Hepatocyte (in vitro differentiated cells): ENCODE measurements at regions not wholly inside any gene's neighbourhood (a gene's known extent, or its start where the extent isn't known, plus 50 kb on each side); places are given as distances from the start of the nearest gene placed in this dataset.

Experiments
- DNase-seq: peaks from one replicate; pipeline ENCODE4 v3.0.0-alpha.2; 2016; ENCODE audit warnings: low spot score
- H2AFZ ChIP-seq: fragments of 200-600 bp; sonication (generic); 2 replicates; pipeline ENCODE4 v1.6.0; 2016; ENCODE audit warnings: antibody characterized with exemption, mild to moderate bottlenecking
- H3K27ac ChIP-seq: fragments of 200-600 bp; sonication (generic); 2 replicates; pipeline ENCODE4 v1.5.1; 2016; ENCODE audit warnings: mild to moderate bottlenecking
- H3K27me3 ChIP-seq: fragments of 200-600 bp; sonication (generic); 2 replicates; pipeline ENCODE4 v1.6.1; 2016
- H3K36me3 ChIP-seq: fragments of 200-600 bp; sonication (generic); replicated peaks from 2 replicates; pipeline ENCODE4 v1.5.1; 2016; ENCODE audit warnings: low read depth; ENCODE audit not compliant: insufficient read depth
- H3K4me1 ChIP-seq: fragments of 200-600 bp; sonication (generic); 2 replicates; pipeline ENCODE4 v1.5.1; 2016; ENCODE audit warnings: mild to moderate bottlenecking, moderate library complexity; ENCODE audit not compliant: insufficient read depth
- H3K4me2 ChIP-seq: fragments of 200-600 bp; sonication (generic); 2 replicates; pipeline ENCODE4 v1.6.0; 2016
- H3K4me3 ChIP-seq: fragments of 200-600 bp; sonication (generic); 2 replicates; pipeline ENCODE4 v1.5.1; 2016; ENCODE audit warnings: mild to moderate bottlenecking
- H3K79me2 ChIP-seq: fragments of 200-600 bp; sonication (generic); 2 replicates; pipeline ENCODE4 v1.6.0; 2017; ENCODE audit warnings: mild to moderate bottlenecking
- H3K9me2 ChIP-seq: fragments of 200-600 bp; sonication (generic); replicated peaks from 2 replicates; pipeline ENCODE4 v1.6.0; 2017; ENCODE audit warnings: mild to moderate bottlenecking; ENCODE audit not compliant: insufficient read depth
- H3K9me3 ChIP-seq: fragments of 200-600 bp; sonication (generic); 2 replicates; pipeline ENCODE4 v1.5.1; 2016; ENCODE audit warnings: low read depth, mild to moderate bottlenecking
- H4K20me1 ChIP-seq: fragments of 200-600 bp; sonication (generic); 2 replicates; pipeline ENCODE4 v1.6.0; 2016; ENCODE audit warnings: mild to moderate bottlenecking; ENCODE audit not compliant: insufficient read depth, poor library complexity, severe bottlenecking
- EZH2 ChIP-seq: fragments of 200-600 bp; sonication (generic); IDR thresholded peaks from 2 replicates; pipeline ENCODE4 v1.6.1; 2016; ENCODE audit warnings: antibody characterized with exemption, mild to moderate bottlenecking, borderline replicate concordance
- EZH2phosphoT487 ChIP-seq: fragments of 200-600 bp; sonication (generic); IDR thresholded peaks from one replicate; pipeline ENCODE4 v1.6.1; 2018; ENCODE audit warnings: antibody characterized with exemption, mild to moderate bottlenecking, low read depth, moderate library complexity; ENCODE audit not compliant: unreplicated experiment, severe bottlenecking
- WGBS: methylation state at CpG from one replicate; pipeline ENCODE4 v1.1.6; 2016; ENCODE audit warnings: low lambda C conversion rate; ENCODE audit errors: missing lambda C conversion rate; 5-methylcytosine and 5-hydroxymethylcytosine counted together
- TF ChIP-seq, protein P1 (sequence below): fragments of 200-600 bp; sonication (generic); IDR thresholded peaks from 2 replicates; pipeline ENCODE4 v1.5.1; 2016; ENCODE audit warnings: antibody characterized with exemption, mild to moderate bottlenecking; ENCODE audit not compliant: poor library complexity

GRCh38 chr5:101676646-101677045, 619.4 kb downstream of the SLCO4C1 start:
- no peak overlapping the region for H3K4me3 ChIP-seq
- no peak overlapping the region for H3K4me2 ChIP-seq
- H3K9me3 ChIP-seq = no peaks in the 10 kb centered on the region
- no peak overlapping the region for H3K27ac ChIP-seq
- no peak for DNase-seq
- H3K4me1 ChIP-seq = no peaks in the 10 kb centered on the region
- TF ChIP-seq, protein P1, sequence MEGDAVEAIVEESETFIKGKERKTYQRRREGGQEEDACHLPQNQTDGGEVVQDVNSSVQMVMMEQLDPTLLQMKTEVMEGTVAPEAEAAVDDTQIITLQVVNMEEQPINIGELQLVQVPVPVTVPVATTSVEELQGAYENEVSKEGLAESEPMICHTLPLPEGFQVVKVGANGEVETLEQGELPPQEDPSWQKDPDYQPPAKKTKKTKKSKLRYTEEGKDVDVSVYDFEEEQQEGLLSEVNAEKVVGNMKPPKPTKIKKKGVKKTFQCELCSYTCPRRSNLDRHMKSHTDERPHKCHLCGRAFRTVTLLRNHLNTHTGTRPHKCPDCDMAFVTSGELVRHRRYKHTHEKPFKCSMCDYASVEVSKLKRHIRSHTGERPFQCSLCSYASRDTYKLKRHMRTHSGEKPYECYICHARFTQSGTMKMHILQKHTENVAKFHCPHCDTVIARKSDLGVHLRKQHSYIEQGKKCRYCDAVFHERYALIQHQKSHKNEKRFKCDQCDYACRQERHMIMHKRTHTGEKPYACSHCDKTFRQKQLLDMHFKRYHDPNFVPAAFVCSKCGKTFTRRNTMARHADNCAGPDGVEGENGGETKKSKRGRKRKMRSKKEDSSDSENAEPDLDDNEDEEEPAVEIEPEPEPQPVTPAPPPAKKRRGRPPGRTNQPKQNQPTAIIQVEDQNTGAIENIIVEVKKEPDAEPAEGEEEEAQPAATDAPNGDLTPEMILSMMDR = no peak
- TF ChIP-seq EZH2 (no peak), EZH2phosphoT487 (no peak)
- no peaks in the 10 kb centered on the region for H3K27me3 ChIP-seq
- H3K9me2 ChIP-seq = peaks cover 4% of the 10 kb centered on the region
- no peaks in the 10 kb centered on the region for H4K20me1 ChIP-seq
- H2AFZ ChIP-seq = no peak overlapping the region
- 76% methylated on average over 2 of the region's 2 CpGs for whole genome bisulfite sequencing
- H3K79me2 ChIP-seq = no peaks in the 10 kb centered on the region
- H3K36me3 ChIP-seq = no peaks in the 10 kb centered on the region

DNA sequence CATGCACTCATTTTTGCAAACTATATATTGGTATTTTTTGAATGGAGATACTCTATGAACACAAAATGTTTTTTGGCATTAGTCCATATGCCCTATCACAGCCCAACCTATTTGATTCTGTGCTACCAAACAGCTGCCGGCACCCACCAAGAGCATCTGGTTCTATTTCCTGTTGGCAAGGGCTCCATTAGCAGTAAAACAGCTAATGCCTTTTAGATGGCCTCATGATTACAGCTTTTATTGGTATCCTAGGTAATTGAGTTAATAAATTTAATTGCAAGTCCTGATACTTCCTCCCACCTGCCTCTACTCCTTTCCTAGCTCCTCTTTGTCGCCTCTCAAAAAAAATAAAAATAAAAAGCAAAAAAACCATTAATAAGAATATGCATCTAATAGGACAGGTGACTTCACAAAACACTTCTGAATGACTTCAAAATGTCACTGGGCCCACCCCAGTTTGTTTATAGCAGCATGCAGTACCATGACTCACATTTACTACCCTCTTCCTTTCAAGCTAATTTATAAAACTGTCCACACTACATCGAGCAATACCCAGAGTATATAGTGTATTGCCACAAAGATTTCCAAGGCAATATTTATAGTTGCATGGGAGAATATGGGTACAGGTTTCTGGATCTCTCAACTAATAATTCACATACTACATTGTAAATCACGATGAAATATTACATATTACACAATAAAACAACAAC, 620.4 kb downstream of the SLCO4C1 start:
- H3K27ac ChIP-seq = no peak overlapping the region
- no peak overlapping the region for H3K4me2 ChIP-seq
- H3K36me3 ChIP-seq = no peaks in the 10 kb centered on the region
- DNase-seq = no peak
- no peaks in the 10 kb centered on the region for H4K20me1 ChIP-seq
- TF ChIP-seq EZH2phosphoT487 = no peak
- no peaks in the 10 kb centered on the region for H3K9me3 ChIP-seq
- 76% methylated on average over 4 of the region's 4 CpGs for WGBS
- H3K9me2 ChIP-seq = peaks cover 4% of the 10 kb centered on the region
- no peak overlapping the region for H2AFZ ChIP-seq
- no peaks in the 10 kb centered on the region for H3K79me2 ChIP-seq
- H3K4me1 ChIP-seq = no peaks in the 10 kb centered on the region
- no peaks in the 10 kb centered on the region for H3K27me3 ChIP-seq
- no peak overlapping the region for H3K4me3 ChIP-seq

GRCh38 chr5:101673120-101673519, 623.0 kb downstream of the SLCO4C1 start:
- Histone ChIP-seq H3K9me2 (peaks cover 4% of the 10 kb centered on the region), H3K4me3 (no peak overlapping the region), H3K36me3 (no peaks in the 10 kb centered on the region), H3K4me2 (no peak overlapping the region), H2AFZ (no peak overlapping the region), H3K9me3 (no peaks in the 10 kb centered on the region), H4K20me1 (no peaks in the 10 kb centered on the region), H3K27ac (no peak overlapping the region), H3K79me2 (no peaks in the 10 kb centered on the region), H3K27me3 (no peaks in the 10 kb centered on the region), H3K4me1 (no peaks in the 10 kb centered on the region)
- TF ChIP-seq EZH2phosphoT487 (no peak), EZH2 (no peak)
- TF ChIP-seq, protein P1 = no peak
- no peak for DNase-seq
- WGBS = 91% methylated on average over 5 of the region's 5 CpGs

DNA sequence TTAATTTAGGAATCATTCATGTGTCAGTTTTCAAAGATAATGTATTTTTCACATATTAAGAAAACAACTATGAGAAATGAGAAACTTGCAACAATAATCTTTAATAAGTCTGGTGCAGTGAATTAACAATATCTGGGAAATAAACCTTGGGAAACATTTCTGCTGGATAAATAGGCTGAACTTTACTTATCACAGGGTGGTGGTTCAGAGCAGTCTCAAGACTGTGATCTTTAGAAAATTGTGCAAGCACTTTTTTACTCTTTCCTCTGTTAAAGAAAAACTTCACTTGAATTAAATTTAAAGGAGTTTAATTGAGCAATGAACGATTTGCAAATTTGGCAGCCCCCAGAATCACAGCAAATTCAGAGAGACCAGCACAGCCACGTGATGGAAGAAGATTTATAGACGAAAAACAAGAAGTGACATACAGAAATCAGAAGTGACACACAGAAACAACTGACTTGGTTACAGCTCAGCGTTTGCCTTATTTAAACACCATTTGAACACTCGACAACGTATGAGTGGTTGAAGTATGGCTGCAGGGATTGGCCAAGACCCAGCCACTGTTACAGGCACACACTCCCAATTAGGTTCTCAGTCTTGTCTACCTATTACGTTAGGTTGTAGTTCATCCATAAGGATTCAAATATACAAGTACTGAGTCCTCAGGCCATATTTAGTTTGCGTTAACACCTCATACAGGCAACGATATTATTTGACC, 631.9 kb downstream of the SLCO4C1 start:
- no peak for TF ChIP-seq EZH2phosphoT487
- TF ChIP-seq, protein P1 = no peak
- TF ChIP-seq EZH2 = no peak
- peaks cover 3% of the 10 kb centered on the region for H3K4me1 ChIP-seq
- H3K36me3 ChIP-seq = no peaks in the 10 kb centered on the region
- WGBS = 76% methylated on average over 9 of the region's 9 CpGs
- H2AFZ ChIP-seq = no peak overlapping the region
- peak overlapping the region; percentile 37 for H3K27ac ChIP-seq
- H4K20me1 ChIP-seq = no peaks in the 10 kb centered on the region
- H3K9me2 ChIP-seq = no peaks in the 10 kb centered on the region
- no peak for DNase-seq
- H3K27me3 ChIP-seq = no peaks in the 10 kb centered on the region
- H3K9me3 ChIP-seq = no peaks in the 10 kb centered on the region
- no peaks in the 10 kb centered on the region for H3K79me2 ChIP-seq
- H3K4me3 ChIP-seq = no peak overlapping the region
- no peak overlapping the region for H3K4me2 ChIP-seq
